ENCODE measurements at regions not wholly inside any gene's neighbourhood (a gene's known extent, or its start where the extent isn't known, plus 50 kb on each side); places are given as distances from the start of the nearest gene placed in this dataset.

DNA sequence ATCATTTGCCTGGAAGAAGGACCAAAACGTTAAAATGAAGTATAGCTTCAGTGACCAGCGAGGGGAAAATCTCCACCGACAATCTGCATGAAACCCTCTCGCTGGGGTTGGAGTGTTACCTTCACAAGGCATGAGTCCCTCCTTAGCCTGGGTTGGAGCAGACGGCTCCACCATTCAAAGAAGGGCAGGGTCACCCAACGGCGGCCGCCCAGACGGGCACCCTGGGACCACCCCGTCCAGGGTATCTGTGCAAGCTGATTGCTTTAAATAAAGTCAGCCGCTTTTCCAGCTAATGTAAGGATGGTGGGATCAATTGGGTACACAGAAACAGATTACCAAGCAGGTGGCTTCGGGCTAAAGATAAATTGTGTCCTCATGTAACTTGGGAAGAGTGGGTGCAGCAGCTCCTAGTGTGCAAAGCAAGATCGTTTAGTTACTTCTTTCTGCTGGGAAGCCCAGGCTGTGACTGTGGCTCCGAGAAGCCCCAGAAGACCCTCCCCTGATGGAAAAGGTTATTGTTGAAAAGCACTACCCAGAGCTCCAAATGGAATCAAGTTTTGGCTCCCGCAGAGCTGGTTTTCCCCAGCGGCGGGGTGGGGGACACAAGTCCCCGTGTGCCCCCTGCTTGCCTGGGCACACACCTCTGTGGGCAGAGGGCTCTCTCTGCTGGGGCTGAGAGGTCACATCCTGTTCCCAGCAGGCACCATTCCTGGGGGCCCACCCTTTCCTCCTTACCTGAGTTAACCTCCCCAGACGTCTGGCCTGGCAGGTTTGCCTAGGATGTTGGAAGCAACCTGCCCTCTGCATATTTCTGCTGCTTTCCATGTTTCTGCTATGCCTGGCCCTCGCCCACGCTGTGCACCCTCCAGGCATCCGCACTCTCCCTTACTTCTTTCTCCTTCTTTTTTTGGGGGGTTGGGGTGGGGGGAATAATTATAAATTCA, 318.6 kb upstream of the DIO3 start:
- DNase-seq (ENCODE audit: low read depth in 2 of 2): no peak

DNA sequence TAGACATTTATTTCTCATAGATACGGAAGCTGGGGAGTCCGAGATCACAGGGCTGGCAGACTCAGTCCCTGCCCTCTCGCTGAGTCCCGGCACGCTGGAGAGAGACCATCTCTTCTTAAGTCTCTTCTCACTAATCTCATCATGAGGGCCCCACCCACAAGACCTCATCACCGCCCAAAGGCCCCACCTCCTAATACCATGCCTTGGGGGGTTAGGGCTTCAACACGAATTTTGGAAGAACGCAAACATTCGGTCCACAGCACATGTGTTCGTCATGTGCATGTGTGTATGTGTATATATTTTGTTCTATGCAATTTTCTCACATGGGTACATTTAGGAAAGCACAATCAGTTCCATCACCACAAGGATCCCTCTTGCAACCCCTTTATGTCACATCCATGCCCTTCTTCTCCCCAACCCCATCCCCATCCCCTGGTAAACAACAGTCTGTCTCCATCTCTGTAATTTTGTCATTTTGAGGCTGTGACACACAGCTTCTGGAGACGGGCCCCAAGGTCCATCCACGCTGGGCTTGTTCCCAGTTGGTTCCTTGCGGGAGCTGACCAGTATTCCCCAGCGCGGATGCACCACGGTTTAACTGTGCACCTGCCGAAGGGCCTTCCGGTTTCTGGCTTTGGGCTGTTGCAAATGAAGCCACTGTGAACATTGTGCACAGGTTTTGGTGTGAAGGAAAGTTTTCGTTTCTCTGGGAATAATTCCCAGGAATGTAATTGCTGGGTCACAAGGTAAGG, 317.5 kb upstream of the DIO3 start:
- no peak for DNase-seq (ENCODE audit: low read depth in 2 of 2)

DNA sequence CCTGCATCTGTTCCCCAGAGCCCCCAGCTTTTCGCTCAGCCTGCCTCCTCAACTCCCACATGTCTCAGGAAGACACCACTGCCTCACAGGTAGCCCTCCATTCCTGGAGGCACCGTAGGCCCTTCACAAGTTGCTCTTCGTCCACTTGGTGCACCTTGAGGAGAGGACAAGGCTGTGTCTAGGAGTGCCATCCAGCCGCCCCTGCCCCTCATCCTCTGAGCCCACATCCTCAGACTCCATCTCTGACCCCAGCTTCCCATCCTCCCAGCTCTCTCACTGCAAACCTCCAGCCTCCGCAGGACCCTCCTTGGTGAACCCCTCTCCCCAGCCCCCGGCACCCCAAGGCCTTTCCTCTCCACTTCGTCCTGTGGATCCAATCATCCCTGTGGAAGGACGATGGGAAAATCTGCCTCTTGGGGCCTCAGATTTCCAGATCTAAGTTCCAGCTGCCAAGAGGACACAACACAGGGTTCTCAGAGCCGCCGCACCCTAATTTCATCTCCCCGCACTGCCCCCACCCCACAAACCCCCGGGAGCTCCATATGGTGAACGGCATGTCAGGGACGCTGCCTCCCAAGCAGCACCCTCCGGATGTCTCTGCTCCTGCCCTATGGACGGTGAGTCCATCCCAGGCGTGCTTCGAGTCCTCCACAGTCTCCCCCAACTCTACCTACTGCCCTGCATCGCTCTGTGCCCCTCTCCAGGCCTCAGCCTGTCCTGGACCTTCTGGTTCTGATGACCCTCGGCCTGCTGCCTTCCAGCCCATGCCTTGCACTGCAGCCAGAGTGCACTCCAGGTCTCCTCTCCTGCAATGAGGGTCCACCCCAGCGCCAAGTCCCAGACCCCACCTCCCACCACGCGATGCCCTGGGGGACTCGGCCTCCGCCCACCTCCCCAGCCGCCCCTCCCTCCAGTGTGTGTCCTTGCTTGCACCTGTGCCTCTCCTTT, 314.1 kb upstream of the DIO3 start:
- DNase-seq (ENCODE audit: low read depth in 2 of 2): no peak

GRCh38 chr14:101247842-101248725, 313.2 kb upstream of the DIO3 start:
- DNase-seq (ENCODE audit: low read depth in 2 of 2): no peak

DNA sequence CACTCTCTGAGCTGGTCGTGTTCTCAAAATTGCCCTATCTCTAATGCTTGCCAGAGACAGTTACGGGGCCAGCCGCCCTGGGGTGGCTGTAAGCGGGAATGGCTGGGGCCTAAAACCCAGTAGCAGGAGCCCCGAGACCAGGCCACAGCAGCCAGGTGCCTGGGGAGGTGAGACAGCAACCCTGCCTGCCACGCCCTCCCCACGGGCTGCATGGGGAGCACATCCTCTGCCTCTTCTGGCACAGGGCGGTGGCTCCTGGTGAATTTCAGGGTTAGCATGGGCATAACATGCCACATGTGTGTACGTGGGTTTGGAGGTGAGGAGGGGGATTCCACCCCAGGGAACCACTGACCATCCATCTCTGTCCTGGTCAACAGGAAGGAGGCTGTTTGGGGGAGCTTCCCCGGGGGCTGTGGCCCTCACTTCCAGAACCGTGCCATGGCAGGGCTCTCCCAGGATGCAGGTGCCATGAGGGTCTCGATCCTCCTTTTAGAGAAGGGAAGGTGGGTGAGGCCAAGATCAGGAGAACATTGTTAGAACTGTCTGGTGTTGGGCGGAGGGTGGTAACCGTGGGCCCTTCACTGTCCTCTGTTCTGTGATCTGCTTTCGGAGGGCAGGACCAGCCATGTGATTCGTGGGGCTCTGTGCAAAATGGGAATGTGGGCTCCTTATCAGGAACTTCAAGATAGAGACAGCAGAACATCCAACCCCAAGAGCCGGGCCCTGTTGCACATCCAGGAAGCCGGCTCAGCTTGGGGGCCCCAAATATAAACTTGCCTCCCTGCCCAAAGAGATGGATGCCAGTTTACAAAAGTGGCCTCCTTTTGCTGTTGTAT, 312.2 kb upstream of the DIO3 start:
- no peak for DNase-seq (ENCODE audit: low read depth in 2 of 2)

DNA sequence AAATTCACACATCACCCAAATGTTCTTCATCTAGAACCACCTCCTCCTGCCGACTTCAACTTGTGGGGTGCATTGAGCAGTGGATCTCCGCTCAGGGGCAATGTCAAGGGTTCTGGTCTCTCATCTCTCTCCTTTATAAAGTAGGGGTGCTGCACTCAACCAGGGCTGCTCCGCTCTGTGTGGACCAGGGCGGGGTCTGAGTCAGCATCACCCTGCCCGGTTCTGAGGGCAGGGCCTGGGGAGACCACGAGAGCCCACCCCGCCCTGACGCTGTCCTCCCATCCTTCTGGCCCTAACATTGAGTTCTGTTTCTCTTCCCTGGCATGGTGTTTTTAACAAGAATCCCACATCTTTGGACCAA, 311.6 kb upstream of the DIO3 start:
- DNase-seq (ENCODE audit: low read depth in 2 of 2): no peak

DNA sequence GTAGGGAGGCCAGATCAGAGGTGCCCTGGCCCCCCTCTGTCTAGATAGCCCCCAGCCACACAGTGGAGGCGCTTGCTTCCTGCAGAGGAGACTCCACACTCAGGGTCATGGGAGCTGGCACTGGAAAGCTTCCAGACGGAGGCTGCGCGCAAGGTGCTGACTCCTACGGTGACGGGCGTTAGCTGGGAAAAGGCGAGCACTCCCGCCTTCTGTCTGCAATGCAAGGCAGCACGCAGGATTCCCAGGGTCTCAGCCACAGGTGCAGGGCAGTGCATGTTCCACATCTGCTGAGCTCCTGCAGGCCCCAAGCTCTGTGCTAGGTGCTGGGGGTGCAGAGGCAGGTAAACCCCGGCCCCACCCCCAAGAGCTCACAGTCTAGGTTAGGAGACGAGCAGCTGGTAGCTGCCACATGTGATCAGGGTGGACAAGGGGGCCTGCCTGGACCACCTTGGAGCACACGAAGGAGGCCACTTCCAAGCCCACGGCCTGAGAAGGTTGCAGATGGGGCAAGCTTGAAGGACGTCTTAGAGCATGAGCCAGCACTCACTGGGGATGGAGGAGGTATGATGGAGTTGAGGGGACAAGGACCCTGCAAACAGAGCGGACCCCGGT, 310.9 kb upstream of the DIO3 start:
- DNase-seq (ENCODE audit: low read depth in 2 of 2): no peak

GRCh38 chr14:101250948-101251811, 310.1 kb upstream of the DIO3 start:
- DNase-seq (ENCODE audit: low read depth in 2 of 2): no peak

GRCh38 chr14:101251812-101252442, 309.4 kb upstream of the DIO3 start:
- DNase-seq (ENCODE audit: low read depth in 2 of 2): no peak

- DNase-seq (ENCODE audit: low read depth in 2 of 2): no peak
These were observed 308.7 kb upstream of the DIO3 start for GRCh38 chr14:101252443-101253214.

- no peak for DNase-seq (ENCODE audit: low read depth in 2 of 2)
These were observed 307.3 kb upstream of the DIO3 start for GRCh38 chr14:101253948-101254347.

GRCh38 chr14:101254805-101255764, 306.2 kb upstream of the DIO3 start:
- no peak for DNase-seq (ENCODE audit: low read depth in 2 of 2)

DNA sequence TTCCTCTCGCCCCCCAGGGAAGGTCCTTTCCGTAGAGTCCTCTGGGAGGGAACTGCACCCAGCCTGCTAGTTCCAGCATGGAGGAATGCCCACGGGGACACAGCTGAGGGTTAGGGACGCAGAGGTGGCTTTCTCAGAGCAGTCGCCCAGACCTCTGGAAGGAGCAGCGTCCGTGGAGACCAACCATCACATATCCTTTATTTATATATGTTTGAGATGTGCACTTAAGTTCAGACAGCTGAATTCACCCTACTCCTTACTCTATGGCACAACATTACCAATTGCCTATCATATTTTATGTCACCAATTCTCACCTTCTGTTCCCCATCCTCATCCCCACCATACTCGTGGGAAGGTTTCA, 305.6 kb upstream of the DIO3 start:
- DNase-seq (ENCODE audit: low read depth in 2 of 2): no peak

DNA sequence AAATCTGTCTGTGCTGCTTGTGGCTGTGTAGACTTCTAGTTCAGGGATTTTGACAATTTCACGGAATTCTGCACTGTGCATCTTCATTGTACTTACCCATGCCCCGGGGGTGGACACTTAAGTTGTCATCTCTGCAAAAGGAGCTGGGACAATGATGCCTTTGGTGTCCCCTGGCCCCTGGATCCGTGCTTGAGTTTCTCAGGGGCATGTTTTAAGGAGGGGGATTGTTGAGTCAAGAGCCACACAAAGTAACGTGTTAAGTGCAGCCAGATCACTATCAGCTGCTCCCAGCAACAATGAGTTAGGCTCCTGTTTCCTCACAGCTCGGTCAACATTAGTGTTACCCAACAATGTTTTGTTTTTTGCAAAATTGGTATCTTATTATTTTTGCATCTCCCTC, 305.0 kb upstream of the DIO3 start:
- DNase-seq (ENCODE audit: low read depth in 2 of 2): no peak

- no peak for DNase-seq (ENCODE audit: low read depth in 2 of 2)
These were observed 303.7 kb upstream of the DIO3 start for GRCh38 chr14:101257551-101257950.

- DNase-seq (ENCODE audit: low read depth in 2 of 2): no peak
These were observed 301.5 kb upstream of the DIO3 start for GRCh38 chr14:101259748-101260147.

All from stimulated activated CD4-positive, alpha-beta T cell treated with anti-CD3 and anti-CD28 coated beads, Interleukin-4, amount 100 ng/mL, for 48 hours (primary cell).